ENCODE measurements at regions not wholly inside any gene's neighbourhood (a gene's known extent, or its start where the extent isn't known, plus 50 kb on each side); places are given as distances from the start of the nearest gene placed in this dataset.
"Not testable (repeated sequence)": the region's sequence is repeated elsewhere in the genome, so short reads cannot be mapped to it uniquely, and the experiment has no call there.

GRCh38 chr9:3736161-3736560 lies 210.4 kb upstream of the RFX3 start:
- no peak for TF ChIP-seq CTCF (IDR thresholded peaks at IDR 0.05)
- DNase-seq (ENCODE audit: extremely low spot score, unreplicated experiment) = no peak
- no peak overlapping the region for H3K4me3 Mint-ChIP-seq (ENCODE audit: unreplicated experiment)
- no peaks in the 10 kb centered on the region for H3K9me3 Mint-ChIP-seq (ENCODE audit: unreplicated experiment)
- H3K36me3 Mint-ChIP-seq (ENCODE audit: unreplicated experiment) = no peaks in the 10 kb centered on the region
- peaks cover 14% of the 10 kb centered on the region for H3K4me1 Mint-ChIP-seq (ENCODE audit: unreplicated experiment)
- no peaks in the 10 kb centered on the region for H3K27me3 Mint-ChIP-seq (ENCODE audit: unreplicated experiment)
- H3K27ac Mint-ChIP-seq (ENCODE audit: unreplicated experiment) = no peak overlapping the region

DNA sequence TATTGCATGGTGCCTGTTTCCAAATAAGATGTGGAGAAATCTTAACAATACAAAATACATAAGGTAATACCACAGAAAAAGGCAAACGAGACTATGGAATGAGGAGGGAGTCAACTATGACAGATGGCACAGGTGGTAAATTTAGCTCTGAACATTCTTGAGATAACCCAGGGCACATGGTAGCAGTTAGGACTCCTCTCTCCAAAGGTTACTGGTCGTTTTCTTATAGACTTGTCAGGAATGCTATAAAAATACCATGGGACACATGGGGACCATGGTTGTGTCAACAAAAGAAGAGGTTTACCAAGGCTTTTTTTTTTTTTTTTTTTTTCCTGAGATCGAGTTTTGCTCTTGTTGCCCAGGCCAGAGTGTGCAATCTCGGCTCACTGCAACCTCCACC lies 209.4 kb upstream of the RFX3 start:
- H3K4me3 Mint-ChIP-seq (ENCODE audit: unreplicated experiment) = no peak overlapping the region
- no peak for TF ChIP-seq CTCF (IDR thresholded peaks at IDR 0.05)
- H3K36me3 Mint-ChIP-seq (ENCODE audit: unreplicated experiment) = no peaks in the 10 kb centered on the region
- H3K27ac Mint-ChIP-seq (ENCODE audit: unreplicated experiment) = no peak overlapping the region
- H3K27me3 Mint-ChIP-seq (ENCODE audit: unreplicated experiment) = no peaks in the 10 kb centered on the region
- H3K9me3 Mint-ChIP-seq (ENCODE audit: unreplicated experiment) = no peaks in the 10 kb centered on the region
- H3K4me1 Mint-ChIP-seq (ENCODE audit: unreplicated experiment) = peaks cover 11% of the 10 kb centered on the region
- no peak for DNase-seq (ENCODE audit: extremely low spot score, unreplicated experiment)

GRCh38 chr9:3733527-3734262 lies 207.9 kb upstream of the RFX3 start:
- not testable (repeated sequence) for DNase-seq (ENCODE audit: extremely low spot score, unreplicated experiment); H3K36me3 Mint-ChIP-seq (ENCODE audit: unreplicated experiment); H3K4me3 Mint-ChIP-seq (ENCODE audit: unreplicated experiment); H3K27ac Mint-ChIP-seq (ENCODE audit: unreplicated experiment); H3K27me3 Mint-ChIP-seq (ENCODE audit: unreplicated experiment); H3K9me3 Mint-ChIP-seq (ENCODE audit: unreplicated experiment)
- peaks cover 11% of the 10 kb centered on the region for H3K4me1 Mint-ChIP-seq (ENCODE audit: unreplicated experiment)

DNA sequence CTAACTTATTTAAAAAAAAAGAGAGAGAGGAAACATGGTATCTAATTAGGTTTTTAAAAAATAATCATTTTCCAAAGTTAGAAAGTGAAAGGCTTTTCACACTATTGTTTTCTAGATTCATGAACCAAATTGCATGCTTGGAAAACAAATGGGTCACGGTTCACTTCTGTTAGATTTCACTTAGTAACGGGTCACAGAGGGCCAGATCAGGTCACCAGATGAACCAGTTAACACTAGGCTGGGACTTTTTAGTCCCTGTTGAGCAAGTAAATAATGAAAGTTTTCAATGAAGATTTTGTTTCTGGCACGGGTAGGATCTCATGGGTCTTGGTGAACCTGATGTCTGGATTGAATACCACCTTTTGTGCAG lies 207.2 kb upstream of the RFX3 start:
- H3K27me3 Mint-ChIP-seq (ENCODE audit: unreplicated experiment) = no peaks in the 10 kb centered on the region
- no peaks in the 10 kb centered on the region for H3K9me3 Mint-ChIP-seq (ENCODE audit: unreplicated experiment)
- H3K4me1 Mint-ChIP-seq (ENCODE audit: unreplicated experiment) = peaks cover 11% of the 10 kb centered on the region
- peak overlapping the region; percentile 73 for H3K27ac Mint-ChIP-seq (ENCODE audit: unreplicated experiment)
- no peak for DNase-seq (ENCODE audit: extremely low spot score, unreplicated experiment)
- H3K36me3 Mint-ChIP-seq (ENCODE audit: unreplicated experiment) = no peaks in the 10 kb centered on the region
- TF ChIP-seq CTCF (IDR thresholded peaks at IDR 0.05) = no peak
- no peak overlapping the region for H3K4me3 Mint-ChIP-seq (ENCODE audit: unreplicated experiment)

DNA sequence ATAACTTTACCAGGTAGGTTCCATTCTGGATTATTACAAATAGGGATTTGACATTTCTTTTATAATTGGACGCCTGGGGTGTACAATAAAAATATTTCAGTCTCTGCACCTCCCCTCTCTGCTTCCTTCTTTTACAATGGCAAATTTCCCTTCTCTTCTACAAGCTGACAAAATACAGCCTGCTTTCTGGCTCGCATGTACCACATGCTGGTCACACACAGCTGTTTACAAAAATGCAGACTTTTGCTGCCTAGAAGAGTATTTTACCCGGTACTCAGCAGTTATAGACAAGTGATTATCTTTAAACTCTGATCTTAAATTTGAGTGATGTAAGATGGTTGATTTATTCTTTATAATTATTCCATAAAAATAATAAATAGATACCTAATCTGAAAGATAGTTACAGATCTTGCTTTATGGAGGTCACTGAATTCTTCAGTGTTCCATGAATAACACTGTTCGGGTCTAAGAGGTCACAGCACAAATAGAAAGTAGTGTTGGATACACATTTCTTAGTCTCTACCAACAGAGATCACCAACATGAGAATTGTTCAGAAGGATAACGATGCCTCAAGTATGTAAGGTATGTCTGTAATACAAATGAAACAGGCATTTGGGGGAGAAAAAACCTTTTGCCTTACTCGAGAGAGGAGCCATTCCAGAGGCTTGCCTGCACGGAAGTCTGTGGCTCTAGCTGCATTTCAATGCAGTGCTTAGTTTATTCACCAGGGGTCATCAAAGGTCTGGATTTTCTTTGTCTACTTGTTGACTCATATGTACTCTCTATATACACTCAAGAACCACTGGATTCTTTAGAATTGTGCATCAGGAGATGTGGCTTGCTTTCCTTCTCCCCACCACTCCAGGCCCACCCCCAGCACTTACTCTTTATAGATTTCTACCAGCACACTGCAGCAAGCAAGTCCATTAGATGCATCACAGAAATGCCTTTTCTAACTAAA lies 206.6 kb upstream of the RFX3 start:
- no peaks in the 10 kb centered on the region for H3K36me3 Mint-ChIP-seq (ENCODE audit: unreplicated experiment)
- DNase-seq (ENCODE audit: extremely low spot score, unreplicated experiment) = no peak
- H3K9me3 Mint-ChIP-seq (ENCODE audit: unreplicated experiment) = no peaks in the 10 kb centered on the region
- peaks cover 11% of the 10 kb centered on the region for H3K4me1 Mint-ChIP-seq (ENCODE audit: unreplicated experiment)
- peak; percentile 86 for TF ChIP-seq CTCF (IDR thresholded peaks at IDR 0.05)
- peaks cover 1% of the 10 kb centered on the region for H3K27me3 Mint-ChIP-seq (ENCODE audit: unreplicated experiment)
- H3K27ac Mint-ChIP-seq (ENCODE audit: unreplicated experiment) = peak overlapping the region; percentile 73
- no peak overlapping the region for H3K4me3 Mint-ChIP-seq (ENCODE audit: unreplicated experiment)
